ENCODE measurements at regions not wholly inside any gene's neighbourhood (a gene's known extent, or its start where the extent isn't known, plus 50 kb on each side); places are given as distances from the start of the nearest gene placed in this dataset.

- H3K4me3 ChIP-seq (replicated peaks in 1 of 3): no peak overlapping the region
- no peak for DNase-seq
- H3K9me3 ChIP-seq: no peaks in the 10 kb centered on the region
- H3K27ac ChIP-seq: no peak overlapping the region
- intact Hi-C loops (cut with DNase I): no loop called here
- 59 to 62% methylated on average over 4 of the region's 4 CpGs for whole genome bisulfite sequencing, 2 donors
- peaks cover 0 to 3% of the 10 kb centered on the region in 2 donors for H3K4me1 ChIP-seq
- no peak for TF ChIP-seq CTCF (IDR thresholded peaks at IDR 0.05)
- TF ChIP-seq POLR2A (IDR thresholded peaks at IDR 0.05): no peak
- no peaks in the 10 kb centered on the region for H3K27me3 ChIP-seq
- no peaks in the 10 kb centered on the region for H3K36me3 ChIP-seq
Measured at GRCh38 chr2:19138264-19138825, 220.1 kb downstream of the OSR1 start.

GRCh38 chr2:19137433-19137832 lies 221.0 kb downstream of the OSR1 start:
- Histone ChIP-seq H3K36me3 (no peaks in the 10 kb centered on the region), H3K4me3 (replicated peaks in 1 of 3) (no peak overlapping the region), H3K9me3 (no peaks in the 10 kb centered on the region), H3K27me3 (no peaks in the 10 kb centered on the region), H3K27ac (no peak overlapping the region), H3K4me1 (peaks cover 0 to 3% of the 10 kb centered on the region in 2 donors)
- intact Hi-C loops (cut with DNase I): no loop called here
- no peak for TF ChIP-seq POLR2A (IDR thresholded peaks at IDR 0.05)
- no peak for DNase-seq

GRCh38 chr2:19132967-19133366 lies 225.5 kb downstream of the OSR1 start:
- 92 to 97% methylated on average over 2 of the region's 2 CpGs for WGBS, 2 donors
- H3K4me1 ChIP-seq: no peaks in the 10 kb centered on the region
- H3K9me3 ChIP-seq: no peaks in the 10 kb centered on the region
- no peak for DNase-seq
- H3K4me3 ChIP-seq (replicated peaks in 1 of 3): no peak overlapping the region
- H3K36me3 ChIP-seq: no peaks in the 10 kb centered on the region
- TF ChIP-seq POLR2A (IDR thresholded peaks at IDR 0.05) (no peak), CTCF (IDR thresholded peaks at IDR 0.05) (no peak)
- intact Hi-C loops (cut with DNase I): no loop called here
- no peaks in the 10 kb centered on the region for H3K27me3 ChIP-seq
- no peak overlapping the region for H3K27ac ChIP-seq

GRCh38 chr2:19131871-19132270 lies 226.6 kb downstream of the OSR1 start:
- Histone ChIP-seq H3K4me3 (replicated peaks in 1 of 3) (no peak overlapping the region), H3K27ac (no peak overlapping the region), H3K36me3 (no peaks in the 10 kb centered on the region), H3K9me3 (no peaks in the 10 kb centered on the region), H3K27me3 (no peaks in the 10 kb centered on the region), H3K4me1 (peaks cover 0 to 3% of the 10 kb centered on the region in 2 donors)
- DNase-seq: no peak
- 87 to 90% methylated on average over 5 of the region's 5 CpGs for WGBS, 2 donors
- intact Hi-C loops (cut with DNase I): no loop called here
- TF ChIP-seq CTCF (IDR thresholded peaks at IDR 0.05) (no peak), POLR2A (IDR thresholded peaks at IDR 0.05) (no peak)

- Histone ChIP-seq H3K4me1 (peaks cover 0 to 3% of the 10 kb centered on the region in 2 donors), H3K36me3 (no peaks in the 10 kb centered on the region), H3K9me3 (no peaks in the 10 kb centered on the region), H3K27ac (no peak overlapping the region), H3K27me3 (no peaks in the 10 kb centered on the region), H3K4me3 (replicated peaks in 1 of 3) (no peak overlapping the region)
- no peak for DNase-seq
- no peak for TF ChIP-seq CTCF (IDR thresholded peaks at IDR 0.05)
- no peak for TF ChIP-seq POLR2A (IDR thresholded peaks at IDR 0.05)
- intact Hi-C loops (cut with DNase I): no loop called here
- WGBS, 2 donors: 86 to 97% methylated on average over 4 of the region's 4 CpGs
Measured at GRCh38 chr2:19128148-19128547, 230.3 kb downstream of the OSR1 start.

- peaks cover 0 to 3% of the 10 kb centered on the region in 2 donors for H3K4me1 ChIP-seq
- WGBS, 2 donors: 39 to 55% methylated on average over 3 of the region's 3 CpGs
Measured at GRCh38 chr2:19127616-19128015, 230.8 kb downstream of the OSR1 start.

More at GRCh38 chr2:19127616-19128015, 230.8 kb downstream of the OSR1 start:
- DNase-seq: peak; percentile 60 to 61
- H3K9me3 ChIP-seq: no peaks in the 10 kb centered on the region
- no peak overlapping the region for H3K27ac ChIP-seq
- intact Hi-C loops (cut with DNase I): no loop called here
- H3K4me3 ChIP-seq (replicated peaks in 1 of 3): no peak overlapping the region
- H3K36me3 ChIP-seq: no peaks in the 10 kb centered on the region
- TF ChIP-seq CTCF (IDR thresholded peaks at IDR 0.05): no peak
- no peak for TF ChIP-seq POLR2A (IDR thresholded peaks at IDR 0.05)
- H3K27me3 ChIP-seq: no peaks in the 10 kb centered on the region

All from thyroid gland (tissue), 4 donors.